A673 (cell line): ENCODE measurements at regions not wholly inside any gene's neighbourhood (a gene's known extent, or its start where the extent isn't known, plus 50 kb on each side); places are given as distances from the start of the nearest gene placed in this dataset.
A peak's percentile ranks its signal among the peaks of the same experiment; 100 is the strongest.

Source experiments
- BruUV-seq: library from RNA; stranded (reverse); fragments of 400-500 nt; replicated peaks from 2 replicates; lab custom pipeline; 2021; lab: Mats Ljungman, UMichigan
- CTCF ChIA-PET: fragments of 300-600 bp; sonication (Branson Sonifier 250); formaldehyde crosslinking; loops from one replicate; lab custom pipeline; 2022; ENCODE audit warnings: antibody characterized with exemption; lab: Charles Lee
- POLR2A ChIA-PET: fragments of 300-600 bp; sonication (Branson Sonifier 250); formaldehyde crosslinking; loops from one replicate; lab custom pipeline; 2022; ENCODE audit warnings: antibody characterized with exemption; ENCODE audit not compliant: low non-redundant PET; lab: Charles Lee
- DNase-seq: peaks from one replicate; pipeline ENCODE4 v3.0.0-alpha.2; 2015; ENCODE audit warnings: low spot score
- H3K27ac ChIP-seq: fragments of 200-600 bp; sonication (generic); 2 replicates; pipeline ENCODE4 v1.5.1; 2016; ENCODE audit warnings: mixed run types, low read depth, mild to moderate bottlenecking, mixed read lengths, antibody characterized with exemption, low read length; ENCODE audit not compliant: poor library complexity, severe bottlenecking
- H3K27me3 ChIP-seq: fragments of 200-600 bp; sonication (generic); replicated peaks from 2 replicates; pipeline ENCODE4 v1.6.1; 2017; ENCODE audit warnings: mixed run types, low read depth, mild to moderate bottlenecking, mixed read lengths, antibody characterized with exemption, low read length; ENCODE audit not compliant: insufficient read depth, poor library complexity
- H3K36me3 ChIP-seq: fragments of 200-600 bp; sonication (generic); 2 replicates; pipeline ENCODE4 v1.6.1; 2016; ENCODE audit warnings: mixed run types, mild to moderate bottlenecking, mixed read lengths, antibody characterized with exemption, low read length; ENCODE audit not compliant: insufficient read depth, poor library complexity, severe bottlenecking
- H3K4me1 ChIP-seq: fragments of 200-600 bp; sonication (generic); 2 replicates; pipeline ENCODE4 v1.6.1; 2017; ENCODE audit warnings: mixed run types, mild to moderate bottlenecking, mixed read lengths, antibody characterized with exemption, low read length; ENCODE audit not compliant: insufficient read depth, poor library complexity, severe bottlenecking
- H3K4me3 ChIP-seq: fragments of 200-600 bp; sonication (generic); 2 replicates; pipeline ENCODE4 v1.5.1; 2016; ENCODE audit warnings: low read depth, mixed run types, mild to moderate bottlenecking, mixed read lengths, low read length; ENCODE audit not compliant: poor library complexity, severe bottlenecking
- H3K9me3 ChIP-seq: fragments of 200-600 bp; sonication (generic); 2 replicates; pipeline ENCODE4 v1.6.1; 2016; ENCODE audit warnings: mixed run types, low read depth, mild to moderate bottlenecking, mixed read lengths, antibody characterized with exemption, low read length; ENCODE audit not compliant: poor library complexity, severe bottlenecking
- EZH2 ChIP-seq: fragments of 200-600 bp; sonication (generic); IDR thresholded peaks from 2 replicates; pipeline ENCODE4 v1.6.1; 2017; ENCODE audit warnings: borderline replicate concordance, low read depth, mild to moderate bottlenecking, mixed read lengths, antibody characterized with exemption, low read length; ENCODE audit not compliant: poor library complexity, severe bottlenecking
- intact Hi-C: fragments of 100-400 bp; cut with micrococcal nuclease; formaldehyde crosslinking; loops from one replicate; pipeline ENCODE4 v1.10.0; 2022; ENCODE audit not compliant: unreplicated experiment
- TF ChIP-seq, protein P1 (sequence below): fragments of 300-800, 200-600 bp; sonication (generic); conservative IDR thresholded peaks from 2 replicates; pipeline ENCODE4 v1.5.1; 2017; ENCODE audit warnings: low read depth, mild to moderate bottlenecking, antibody characterized with exemption, low read length, moderate library complexity, mixed read lengths

DNA sequence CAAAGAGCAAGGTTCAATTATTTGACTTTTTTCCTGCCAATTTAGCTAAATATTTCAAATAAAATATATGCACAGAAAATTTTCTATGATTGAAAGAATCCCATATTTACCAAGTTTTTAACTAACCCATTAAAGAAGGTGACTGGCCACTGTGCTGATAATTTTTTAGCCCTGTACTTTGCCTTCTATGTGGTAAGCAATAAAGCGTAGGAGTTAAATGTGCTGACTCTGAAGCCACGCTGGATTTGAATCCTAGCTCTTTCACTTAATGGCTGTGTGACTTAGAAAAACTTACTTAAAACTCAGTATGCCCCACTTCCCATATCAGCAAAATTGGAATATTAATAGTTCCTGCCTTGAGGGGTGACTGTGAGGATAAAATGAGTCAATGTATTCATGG, 82.1 kb downstream of the NEUROD6 start:
- no peaks in the 10 kb centered on the region for H3K36me3 ChIP-seq
- no peaks in the 10 kb centered on the region for H3K4me1 ChIP-seq
- no peak overlapping the region for H3K4me3 ChIP-seq
- no TSS peak for BruUV-seq
- H3K9me3 ChIP-seq: no peaks in the 10 kb centered on the region
- H3K27me3 ChIP-seq: no peaks in the 10 kb centered on the region
- CTCF ChIA-PET: no interaction called here
- intact Hi-C loops: no loop called here
- no peak for TF ChIP-seq EZH2
- TF ChIP-seq, protein P1, sequence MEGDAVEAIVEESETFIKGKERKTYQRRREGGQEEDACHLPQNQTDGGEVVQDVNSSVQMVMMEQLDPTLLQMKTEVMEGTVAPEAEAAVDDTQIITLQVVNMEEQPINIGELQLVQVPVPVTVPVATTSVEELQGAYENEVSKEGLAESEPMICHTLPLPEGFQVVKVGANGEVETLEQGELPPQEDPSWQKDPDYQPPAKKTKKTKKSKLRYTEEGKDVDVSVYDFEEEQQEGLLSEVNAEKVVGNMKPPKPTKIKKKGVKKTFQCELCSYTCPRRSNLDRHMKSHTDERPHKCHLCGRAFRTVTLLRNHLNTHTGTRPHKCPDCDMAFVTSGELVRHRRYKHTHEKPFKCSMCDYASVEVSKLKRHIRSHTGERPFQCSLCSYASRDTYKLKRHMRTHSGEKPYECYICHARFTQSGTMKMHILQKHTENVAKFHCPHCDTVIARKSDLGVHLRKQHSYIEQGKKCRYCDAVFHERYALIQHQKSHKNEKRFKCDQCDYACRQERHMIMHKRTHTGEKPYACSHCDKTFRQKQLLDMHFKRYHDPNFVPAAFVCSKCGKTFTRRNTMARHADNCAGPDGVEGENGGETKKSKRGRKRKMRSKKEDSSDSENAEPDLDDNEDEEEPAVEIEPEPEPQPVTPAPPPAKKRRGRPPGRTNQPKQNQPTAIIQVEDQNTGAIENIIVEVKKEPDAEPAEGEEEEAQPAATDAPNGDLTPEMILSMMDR: no peak
- no peak overlapping the region for H3K27ac ChIP-seq
- DNase-seq: no peak
- POLR2A ChIA-PET: no interaction called here

DNA sequence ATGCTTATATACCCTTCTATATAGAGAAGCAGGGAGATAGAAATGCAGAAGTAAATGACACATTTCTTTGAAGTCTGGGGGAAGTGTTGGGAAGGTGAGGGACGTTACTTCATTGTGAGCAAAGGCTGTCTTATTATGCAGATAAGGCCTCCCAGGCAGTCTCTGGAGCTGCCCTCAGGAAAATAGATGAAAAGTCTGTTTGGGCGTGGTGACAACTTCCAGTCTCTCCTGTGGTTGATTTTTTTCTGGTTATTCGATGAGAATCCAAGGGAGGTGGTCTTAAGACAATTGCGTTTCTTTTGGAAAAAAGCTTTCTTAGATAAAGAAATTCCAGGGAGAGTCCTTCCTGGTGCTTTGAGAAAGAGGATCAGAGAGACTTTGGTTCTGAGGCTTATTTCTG, 84.0 kb downstream of the NEUROD6 start:
- no peak for TF ChIP-seq EZH2
- TF ChIP-seq, protein P1: no peak
- Histone ChIP-seq H3K27me3 (no peaks in the 10 kb centered on the region), H3K27ac (no peak overlapping the region), H3K4me1 (no peaks in the 10 kb centered on the region), H3K36me3 (no peaks in the 10 kb centered on the region), H3K4me3 (no peak overlapping the region), H3K9me3 (no peaks in the 10 kb centered on the region)
- no TSS peak for BruUV-seq
- intact Hi-C loops: no loop called here
- ChIA-PET POLR2A (no interaction called here), CTCF (no interaction called here)
- DNase-seq: no peak

DNA sequence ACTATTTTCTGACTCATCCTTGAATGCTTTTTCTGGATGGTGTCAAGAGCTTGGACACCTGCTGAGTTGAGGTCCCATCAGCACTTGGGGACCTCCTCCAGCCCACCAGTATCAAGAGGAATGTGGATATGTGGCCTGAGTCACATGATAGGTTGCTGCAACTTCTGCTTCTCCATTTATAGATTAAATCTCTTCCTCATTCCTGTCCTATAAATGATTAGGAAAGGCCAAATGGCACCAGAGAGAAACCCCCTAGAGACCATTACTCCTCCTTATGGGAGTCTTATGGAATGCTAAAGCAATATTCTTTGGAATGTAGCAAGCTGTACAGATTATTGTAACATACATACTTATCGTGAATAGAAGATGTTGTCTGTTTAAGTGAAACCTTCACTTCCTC, 85.6 kb downstream of the NEUROD6 start:
- H3K4me3 ChIP-seq: no peak overlapping the region
- CTCF ChIA-PET: no interaction called here
- intact Hi-C loops: no loop called here
- H3K27me3 ChIP-seq: no peaks in the 10 kb centered on the region
- H3K36me3 ChIP-seq: no peaks in the 10 kb centered on the region
- no peak overlapping the region for H3K27ac ChIP-seq
- BruUV-seq: no TSS peak
- POLR2A ChIA-PET: no interaction called here
- no peaks in the 10 kb centered on the region for H3K9me3 ChIP-seq
- H3K4me1 ChIP-seq: no peaks in the 10 kb centered on the region
- TF ChIP-seq, protein P1: no peak
- no peak for TF ChIP-seq EZH2
- peak; percentile 37 for DNase-seq
